ENCODE measurements at regions not wholly inside any gene's neighbourhood (a gene's known extent, or its start where the extent isn't known, plus 50 kb on each side); places are given as distances from the start of the nearest gene placed in this dataset.

GRCh38 chr12:114924946-114925475, 241.0 kb upstream of the TBX3 start:
- intact Hi-C loops (cut with DNase I), result no loop called here
- no peak for DNase-seq

- no peak for DNase-seq
These were observed 237.8 kb upstream of the TBX3 start for GRCh38 chr12:114921781-114922180.

DNA sequence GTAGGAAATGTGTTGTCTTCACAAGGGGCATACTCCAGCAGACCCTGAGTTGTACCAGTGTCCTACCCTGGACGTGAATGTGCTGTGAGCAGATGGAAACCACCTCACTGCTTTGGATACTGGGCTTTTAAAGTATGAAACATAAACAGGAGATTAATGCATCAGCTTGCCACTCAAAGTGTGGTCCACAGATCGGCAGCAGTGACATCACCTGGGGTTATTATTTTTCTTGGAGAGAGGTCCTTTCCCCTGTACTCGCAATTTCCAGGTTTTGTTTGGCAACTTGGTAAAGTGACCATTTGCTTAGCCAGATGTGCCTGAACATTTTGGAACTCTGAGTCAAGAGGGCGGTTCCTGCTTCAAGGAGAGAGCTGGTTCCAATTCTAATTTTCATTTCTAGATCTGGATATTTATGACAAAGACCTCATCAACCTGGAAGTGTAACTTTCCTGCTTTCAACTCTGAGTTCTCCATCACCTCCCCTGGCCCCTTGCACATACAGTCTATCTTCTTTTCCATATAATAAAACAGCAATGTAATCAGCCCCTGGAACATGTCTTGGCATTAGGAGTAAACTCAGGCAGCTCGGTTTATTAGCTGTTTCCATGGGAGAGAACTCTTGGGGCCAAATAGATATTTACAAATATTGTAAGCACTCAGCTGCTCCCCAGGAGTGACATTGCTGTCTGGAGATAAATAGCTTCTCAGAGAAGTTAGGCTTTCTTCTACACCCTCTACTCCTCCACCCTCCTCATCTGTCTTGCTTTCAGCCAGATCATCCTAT, 237.0 kb upstream of the TBX3 start:
- intact Hi-C loops (cut with DNase I), result no loop called here

More at GRCh38 chr12:114921781-114922180, 237.8 kb upstream of the TBX3 start:
- intact Hi-C loops (cut with DNase I), result no loop called here

GRCh38 chr12:114919479-114919878, 235.5 kb upstream of the TBX3 start:
- DNase-seq, result no peak
- intact Hi-C loops (cut with DNase I), result no loop called here

More for the DNA sequence above, 237.0 kb upstream of the TBX3 start:
- DNase-seq, result no peak

GRCh38 chr12:114918535-114919233, 234.7 kb upstream of the TBX3 start:
- no peak for DNase-seq
- intact Hi-C loops (cut with DNase I), result no loop called here

DNA sequence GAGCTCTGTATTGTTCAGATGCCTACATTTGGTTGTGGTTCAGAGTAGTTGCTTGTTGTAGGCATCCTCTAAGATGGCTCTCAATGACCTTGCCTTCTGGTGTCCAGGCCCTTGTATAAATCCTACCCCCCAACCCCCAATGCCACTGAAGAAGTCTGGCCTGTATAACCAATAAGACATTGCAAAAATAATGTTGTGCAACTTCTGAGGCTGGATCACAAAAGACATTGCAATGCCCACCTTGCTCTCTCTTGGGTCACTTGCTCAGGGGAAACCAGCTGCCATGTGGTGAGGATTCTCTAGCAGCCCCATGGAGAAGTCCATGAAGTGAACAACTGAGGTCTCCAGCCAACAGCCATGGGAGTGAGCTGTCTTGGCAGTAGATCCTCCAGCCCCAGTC, 234.0 kb upstream of the TBX3 start:
- no peak for DNase-seq
- intact Hi-C loops (cut with DNase I), result no loop called here

GRCh38 chr12:114917307-114917706, 233.3 kb upstream of the TBX3 start:
- intact Hi-C loops (cut with DNase I), result no loop called here
- no peak for DNase-seq

DNA sequence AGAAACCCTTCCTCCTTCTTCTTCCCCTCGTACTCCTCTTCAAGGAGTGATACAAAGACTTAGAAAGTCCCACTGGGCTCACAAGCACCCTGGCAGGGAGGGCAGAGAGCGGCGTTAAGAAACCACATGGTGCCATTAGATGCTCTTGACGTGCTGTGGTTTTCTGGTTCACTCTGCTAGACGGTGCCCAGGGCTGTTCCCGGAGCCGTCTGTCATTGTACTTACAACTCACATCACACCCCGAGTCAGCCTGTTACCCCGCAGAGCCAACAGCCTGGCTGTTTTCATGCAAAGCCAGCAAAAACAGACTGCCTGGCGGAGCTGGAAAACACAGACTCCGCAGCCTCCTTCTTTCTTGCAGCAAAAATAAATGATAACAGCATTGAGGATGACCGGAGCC, 232.6 kb upstream of the TBX3 start:
- intact Hi-C loops (cut with DNase I), result no loop called here
- no peak for DNase-seq

DNA sequence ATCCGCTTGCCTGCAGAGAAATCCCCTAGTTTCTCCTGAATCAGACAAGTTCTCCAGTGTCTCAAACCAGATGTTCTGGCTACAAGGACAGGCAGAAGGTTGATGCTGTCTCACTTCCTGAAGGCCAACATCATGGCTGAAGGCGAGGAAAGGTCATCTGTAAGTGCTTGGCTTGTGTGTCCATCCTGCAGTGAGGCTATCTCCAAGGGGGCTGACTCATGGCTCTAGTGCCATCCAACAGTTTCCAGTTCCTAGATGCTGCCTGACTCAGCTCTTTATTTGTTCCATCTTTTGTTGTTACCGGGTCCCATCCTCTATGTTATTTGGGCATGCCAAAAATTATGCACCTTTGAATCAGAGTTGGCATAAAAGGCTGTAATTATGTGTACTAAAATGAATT, 232.1 kb upstream of the TBX3 start:
- DNase-seq, result no peak
- intact Hi-C loops (cut with DNase I), result no loop called here

- DNase-seq, result no peak
- intact Hi-C loops (cut with DNase I), result no loop called here
These were observed 230.2 kb upstream of the TBX3 start for GRCh38 chr12:114913871-114914801.

DNA sequence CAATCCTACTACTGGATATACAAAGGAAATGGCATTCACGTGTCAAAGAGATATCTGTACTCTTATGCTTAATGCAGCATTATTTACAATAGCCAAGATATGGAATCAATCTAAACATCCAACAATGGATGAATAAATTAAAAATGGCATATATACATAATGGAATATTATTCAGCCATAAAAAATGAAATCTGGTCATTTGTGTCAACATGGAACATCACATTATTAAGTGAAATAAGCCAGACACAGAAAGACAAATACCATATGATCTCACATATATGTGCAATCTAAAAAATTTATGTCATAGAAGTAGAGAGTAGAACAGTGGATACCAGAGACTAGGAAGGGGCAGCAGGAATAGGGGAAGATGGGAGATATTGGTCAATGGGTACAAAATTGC, 228.8 kb upstream of the TBX3 start:
- no peak for DNase-seq
- intact Hi-C loops (cut with DNase I), result no loop called here

DNA sequence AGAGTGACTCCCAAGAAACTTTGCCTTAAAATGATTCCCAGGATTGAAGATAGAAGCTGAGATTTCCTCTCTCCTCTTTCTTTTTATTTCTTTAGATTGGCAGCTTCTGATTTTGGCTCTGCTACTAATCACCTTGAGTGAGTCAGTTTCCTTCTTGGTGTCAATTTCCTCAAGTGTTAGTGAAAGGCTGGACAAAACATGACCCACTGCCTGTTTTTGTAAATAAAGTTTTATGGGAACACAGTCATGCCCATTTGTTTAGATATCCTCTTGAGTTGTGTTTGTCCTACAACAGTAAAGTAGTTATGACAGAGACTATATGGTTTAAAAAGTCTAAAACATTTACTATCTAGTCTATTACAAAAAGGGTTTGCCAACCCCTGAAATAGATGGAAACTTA, 227.2 kb upstream of the TBX3 start:
- no peak for DNase-seq
- intact Hi-C loops (cut with DNase I), result no loop called here

DNA sequence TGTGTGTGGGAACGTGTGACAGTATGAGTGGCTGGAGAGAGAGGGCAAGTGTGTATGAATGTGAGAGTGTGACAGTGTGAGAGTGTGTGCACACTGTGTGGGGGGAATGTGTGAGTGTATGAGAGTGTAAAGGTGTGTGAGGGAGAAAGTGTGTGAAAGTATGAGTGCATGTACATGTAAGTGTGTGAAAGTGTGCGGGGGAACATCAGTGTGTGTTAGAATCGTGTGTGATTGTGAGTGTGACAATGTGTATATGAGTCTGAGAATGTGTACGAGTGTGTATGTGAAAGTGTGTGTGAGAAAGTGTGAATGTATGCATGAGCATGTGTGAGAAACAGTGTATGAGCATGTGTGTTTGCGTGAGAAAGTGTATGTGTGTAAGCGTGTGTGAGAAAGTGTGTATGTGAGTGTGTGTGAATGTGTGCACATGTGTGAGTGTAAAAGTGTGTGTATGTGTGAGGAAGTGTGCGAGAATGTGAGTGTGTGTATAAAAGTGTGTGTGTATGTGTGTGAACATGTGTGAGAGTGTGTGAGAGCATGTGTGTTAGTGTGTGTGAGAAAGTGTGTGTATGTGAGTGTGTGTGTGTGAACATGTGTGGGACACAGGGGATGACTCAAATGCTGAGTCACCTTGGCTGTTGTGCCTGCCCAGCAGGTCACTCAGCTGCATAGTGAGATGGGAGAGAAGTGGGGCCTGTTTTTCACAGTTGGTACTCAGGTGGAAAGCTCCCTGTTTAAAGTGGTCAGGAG, 220.5 kb upstream of the TBX3 start:
- intact Hi-C loops (cut with DNase I), result no loop called here
- no peak for DNase-seq

DNA sequence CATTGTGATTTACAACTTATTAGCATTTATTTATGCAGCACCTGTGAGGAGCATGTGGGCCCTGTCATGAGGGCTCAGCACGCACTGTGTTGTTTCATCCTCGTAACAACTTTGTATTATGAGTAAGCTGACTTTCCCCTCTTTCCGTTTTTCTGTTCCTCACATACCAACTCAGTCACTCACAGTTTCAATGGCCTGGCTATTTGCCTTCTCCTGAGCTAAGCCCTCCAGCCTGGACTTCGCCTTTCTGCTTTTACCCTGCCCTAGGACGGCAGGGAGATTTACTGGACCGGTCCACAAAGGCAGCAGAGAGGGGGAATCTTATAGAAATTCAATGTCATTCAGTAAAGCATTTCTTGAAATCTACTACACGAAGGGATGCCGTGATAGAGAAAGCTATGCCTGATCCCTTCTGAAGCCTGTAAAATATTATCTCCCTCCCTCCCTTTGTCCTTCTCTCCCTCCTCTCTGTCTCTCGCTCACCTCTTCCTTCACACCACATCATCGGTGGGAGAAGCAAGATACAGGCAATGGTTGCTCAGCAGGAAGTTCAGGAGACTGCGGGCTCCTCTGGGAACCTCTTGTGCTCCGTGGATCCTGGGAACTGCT, 219.2 kb upstream of the TBX3 start:
- no peak for DNase-seq
- intact Hi-C loops (cut with DNase I), result no loop called here

DNA sequence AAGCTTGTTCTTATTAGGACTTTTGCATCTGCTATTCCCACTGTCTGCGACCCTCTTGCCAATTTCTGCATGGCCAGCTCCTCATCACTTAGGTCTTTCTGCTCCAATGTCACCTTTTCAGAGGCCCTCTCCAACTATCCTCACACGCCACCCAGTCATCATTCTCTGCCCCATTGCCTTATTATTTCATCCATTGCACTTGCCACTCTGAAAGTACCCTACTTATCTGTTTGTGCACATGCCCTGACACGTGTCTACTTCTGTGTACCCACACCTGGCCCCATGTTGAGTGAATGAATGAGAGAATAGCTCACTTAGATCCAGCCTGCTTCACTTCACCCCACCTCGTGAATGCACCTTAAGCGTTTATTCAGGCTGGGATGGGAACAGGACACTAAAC, 218.7 kb upstream of the TBX3 start:
- intact Hi-C loops (cut with DNase I), result no loop called here

GRCh38 chr12:114901316-114901715, 217.3 kb upstream of the TBX3 start:
- intact Hi-C loops (cut with DNase I), result no loop called here
- DNase-seq, result no peak

More for the DNA sequence above, 218.7 kb upstream of the TBX3 start:
- DNase-seq, result no peak

GRCh38 chr12:114898159-114898558, 214.2 kb upstream of the TBX3 start:
- intact Hi-C loops (cut with DNase I), result no loop called here
- no peak for DNase-seq

GRCh38 chr12:114895827-114896226, 211.9 kb upstream of the TBX3 start:
- intact Hi-C loops (cut with DNase I), result no loop called here
- no peak for DNase-seq
